ENCODE measurements at regions not wholly inside any gene's neighbourhood (a gene's known extent, or its start where the extent isn't known, plus 50 kb on each side); places are given as distances from the start of the nearest gene placed in this dataset.

GRCh38 chr4:55725057-55725456 is 89.0 kb upstream of the NMU start:
- TF ChIP-seq EZH2phosphoT487 (IDR thresholded peaks at IDR 0.05; ENCODE audit: insufficient read depth, low read depth) (no peak), EZH2 (IDR thresholded peaks at IDR 0.05; ENCODE audit: insufficient read depth, poor library complexity, severe bottlenecking) (no peak)
